AG04449 (cell line): ENCODE measurements at regions not wholly inside any gene's neighbourhood (a gene's known extent, or its start where the extent isn't known, plus 50 kb on each side); places are given as distances from the start of the nearest gene placed in this dataset.

Experiments used
- CTCF ChIA-PET: fragments of 350-600 bp; formaldehyde crosslinking; extraction: SDS; loops from one replicate; lab custom pipeline; 2021; ENCODE audit warnings: antibody characterized with exemption; lab: Yijun Ruan, JAX
- POLR2A ChIA-PET: fragments of 400-600, 350-600 bp; formaldehyde crosslinking; extraction: SDS; loops from one replicate; lab custom pipeline; 2020; ENCODE audit warnings: antibody characterized with exemption, inconsistent platforms; lab: Yijun Ruan, JAX
- DNase-seq: peaks from one replicate; pipeline ENCODE4 v3.0.0-alpha.2; 2010; ENCODE audit warnings: low read depth, low spot score
- H3K4me3 ChIP-seq: 2 replicates; pipeline ENCODE4 v1.5.1; 2011; ENCODE audit warnings: low read depth, mild to moderate bottlenecking, control low read depth, low read length
- CTCF ChIP-seq: IDR thresholded peaks from one replicate; pipeline ENCODE4 v1.5.1; 2011; ENCODE audit warnings: mild to moderate bottlenecking, moderate library complexity, low read length, control low read depth, inconsistent platforms; ENCODE audit not compliant: insufficient read depth; ENCODE audit errors: missing control alignments

GRCh38 chr13:103130146-103130545 lies 63.9 kb upstream of the SLC10A2 start:
- no peak for DNase-seq
- no peak for TF ChIP-seq CTCF
- CTCF ChIA-PET: no interaction called here
- no peak overlapping the region for H3K4me3 ChIP-seq
- POLR2A ChIA-PET: no interaction called here
